HEK293T (cell line): ENCODE measurements at regions not wholly inside any gene's neighbourhood (a gene's known extent, or its start where the extent isn't known, plus 50 kb on each side); places are given as distances from the start of the nearest gene placed in this dataset.
A peak's percentile ranks its signal among the peaks of the same experiment; 100 is the strongest.

Experiments
- CTCF ChIA-PET: fragments of 350-600 bp; formaldehyde crosslinking; extraction: SDS; loops from one replicate; lab custom pipeline; 2021; ENCODE audit warnings: antibody characterized with exemption, inconsistent platforms; lab: Yijun Ruan, JAX
- POLR2A ChIA-PET: fragments of 350-600 bp; formaldehyde crosslinking; extraction: SDS; loops from one replicate; lab custom pipeline; 2020; ENCODE audit warnings: antibody characterized with exemption, inconsistent platforms; lab: Yijun Ruan, JAX
- DNase-seq: peaks from one replicate; pipeline ENCODE4 v3.0.0; 2012; ENCODE audit warnings: mixed read lengths; ENCODE audit errors: extremely low spot score
- ARNT ChIP-seq: fragments of 450-650 bp; IDR thresholded peaks from 2 replicates; pipeline ENCODE4 v1.6.1; 2017; ENCODE audit warnings: mild to moderate bottlenecking
- BHLHE40 ChIP-seq: fragments of 450-650 bp; IDR thresholded peaks from 2 replicates; pipeline ENCODE4 v1.6.1; 2016; ENCODE audit warnings: mild to moderate bottlenecking, moderate library complexity, borderline replicate concordance
- CTBP1 ChIP-seq: fragments of 450-650 bp; IDR thresholded peaks from 2 replicates; pipeline ENCODE4 v1.6.1; 2016; ENCODE audit warnings: borderline replicate concordance
- ELF4 ChIP-seq: fragments of 450-650 bp; IDR thresholded peaks from 2 replicates; pipeline ENCODE4 v1.6.1; 2017; ENCODE audit warnings: antibody characterized with exemption
- FOXA1 ChIP-seq: fragments of 450-650 bp; IDR thresholded peaks from 2 replicates; pipeline ENCODE4 v1.6.1; 2016; ENCODE audit warnings: mild to moderate bottlenecking
- FOXK2 ChIP-seq: fragments of 450-650 bp; IDR thresholded peaks from 2 replicates; pipeline ENCODE4 v1.6.1; 2016; ENCODE audit warnings: mild to moderate bottlenecking
- FOXM1 ChIP-seq: fragments of 450-650 bp; IDR thresholded peaks from 2 replicates; pipeline ENCODE4 v1.6.1; 2017; ENCODE audit warnings: mild to moderate bottlenecking, borderline replicate concordance
- HDGF ChIP-seq: fragments of 450-650 bp; IDR thresholded peaks from 2 replicates; pipeline ENCODE4 v1.6.1; 2017; ENCODE audit warnings: antibody characterized with exemption, borderline replicate concordance
- L3MBTL2 ChIP-seq: fragments of 450-650 bp; conservative IDR thresholded peaks from 2 replicates; pipeline ENCODE4 v1.6.1; 2016; ENCODE audit warnings: mild to moderate bottlenecking
- LEF1 ChIP-seq: fragments of 450-650 bp; IDR thresholded peaks from 2 replicates; pipeline ENCODE4 v1.6.1; 2017; ENCODE audit warnings: mild to moderate bottlenecking, borderline replicate concordance
- NFRKB ChIP-seq: fragments of 450-650 bp; IDR thresholded peaks from 2 replicates; pipeline ENCODE4 v1.6.1; 2016; ENCODE audit warnings: mild to moderate bottlenecking, moderate library complexity
- PKNOX1 ChIP-seq: fragments of 450-650 bp; IDR thresholded peaks from 2 replicates; pipeline ENCODE4 v1.6.1; 2016
- SP1 ChIP-seq: fragments of 450-650 bp; IDR thresholded peaks from 2 replicates; pipeline ENCODE4 v1.6.1; 2017
- SUZ12 ChIP-seq: fragments of 450-650 bp; IDR thresholded peaks from 2 replicates; pipeline ENCODE4 v1.6.1; 2016; ENCODE audit warnings: mild to moderate bottlenecking
- TARDBP ChIP-seq: fragments of 450-650 bp; IDR thresholded peaks from 2 replicates; pipeline ENCODE4 v1.6.1; 2016
- ZNF384 ChIP-seq: fragments of 450-650 bp; IDR thresholded peaks from 2 replicates; pipeline ENCODE4 v1.6.1; 2016

- POLR2A ChIA-PET = no interaction called here
- CTCF ChIA-PET = no interaction called here
- no peak for DNase-seq
- no peak for TF ChIP-seq BHLHE40
- no peak for TF ChIP-seq FOXM1
- no peak for TF ChIP-seq LEF1
- TF ChIP-seq TARDBP = no peak
- no peak for TF ChIP-seq ELF4
- TF ChIP-seq CTBP1 = no peak
- no peak for TF ChIP-seq ZNF384
- TF ChIP-seq NFRKB = no peak
- TF ChIP-seq SUZ12 = no peak
- TF ChIP-seq HDGF = no peak
- no peak for TF ChIP-seq L3MBTL2
- no peak for TF ChIP-seq FOXK2
- no peak for TF ChIP-seq ARNT
- TF ChIP-seq FOXA1 = no peak
Measured at GRCh38 chr12:16884819-16885218, 278.9 kb upstream of the LMO3 start.

GRCh38 chr12:16884056-16884455 is 278.1 kb upstream of the LMO3 start:
- POLR2A ChIA-PET = no interaction called here
- CTCF ChIA-PET = no interaction called here
- no peak for DNase-seq
- TF ChIP-seq PKNOX1 (no peak), FOXK2 (no peak), NFRKB (no peak), SP1 (no peak), FOXM1 (no peak), L3MBTL2 (no peak), BHLHE40 (no peak), ZNF384 (no peak), HDGF (no peak), CTBP1 (no peak), LEF1 (no peak), TARDBP (no peak)

- CTCF ChIA-PET = no interaction called here
- no peak for DNase-seq
- TF ChIP-seq LEF1 (no peak), FOXM1 (no peak), BHLHE40 (no peak), ZNF384 (no peak), FOXA1 (no peak), NFRKB (no peak), ELF4 (no peak)
- POLR2A ChIA-PET = no interaction called here
Measured at GRCh38 chr12:16881986-16882570, 276.1 kb upstream of the LMO3 start.

GRCh38 chr12:16880864-16881285 is 274.9 kb upstream of the LMO3 start:
- ChIA-PET POLR2A (no interaction called here), CTCF (no interaction called here)
- TF ChIP-seq NFRKB (no peak), SP1 (no peak), BHLHE40 (no peak), LEF1 (no peak), ZNF384 (no peak), HDGF (no peak), PKNOX1 (no peak), ELF4 (no peak), SUZ12 (no peak), FOXK2 (no peak)
- DNase-seq = peak; percentile 9

- TF ChIP-seq FOXA1 = no peak
- TF ChIP-seq CTBP1 = no peak
- no peak for TF ChIP-seq ELF4
- TF ChIP-seq LEF1 = no peak
- POLR2A ChIA-PET = no interaction called here
Measured at GRCh38 chr12:16870845-16871244, 264.9 kb upstream of the LMO3 start.

GRCh38 chr12:16863742-16864141 is 257.8 kb upstream of the LMO3 start:
- ChIA-PET CTCF (no interaction called here), POLR2A (no interaction called here)
- TF ChIP-seq BHLHE40 = no peak
- no peak for TF ChIP-seq TARDBP
- no peak for DNase-seq

More at GRCh38 chr12:16870845-16871244, 264.9 kb upstream of the LMO3 start:
- CTCF ChIA-PET = no interaction called here
- DNase-seq = no peak

- ChIA-PET POLR2A (no interaction called here), CTCF (interaction anchor here (0.6 kb wide), 1 partner anchor 42 kb away, joined by 6 read pairs; no protein-coding TSS in a partner anchor)
- no peak for TF ChIP-seq FOXA1
- no peak for TF ChIP-seq CTBP1
- TF ChIP-seq PKNOX1 = no peak
- no peak for TF ChIP-seq SP1
- TF ChIP-seq FOXK2 = no peak
- no peak for TF ChIP-seq TARDBP
- no peak for TF ChIP-seq NFRKB
- no peak for DNase-seq
Measured at GRCh38 chr12:16857456-16857923, 251.5 kb upstream of the LMO3 start.
